H9 (cell line): ENCODE measurements at regions not wholly inside any gene's neighbourhood (a gene's known extent, or its start where the extent isn't known, plus 50 kb on each side); places are given as distances from the start of the nearest gene placed in this dataset.
A peak's percentile ranks its signal among the peaks of the same experiment; 100 is the strongest.

ENCODE experiments used
- DNase-seq: peaks from one replicate; pipeline ENCODE4 v3.0.0-alpha.2; 2017
- H2AFZ ChIP-seq: one replicate; pipeline ENCODE4 v1.6.1; 2013; ENCODE audit warnings: mild to moderate bottlenecking, low read length, control low read depth, moderate library complexity
- H2AK5ac ChIP-seq: 2 replicates; pipeline ENCODE4 v1.6.1; 2013; ENCODE audit warnings: low read length, control low read depth, mixed read lengths; ENCODE audit not compliant: insufficient read length
- H2BK120ac ChIP-seq: one replicate; pipeline ENCODE4 v1.6.1; 2013; ENCODE audit warnings: low read depth, mild to moderate bottlenecking, low read length, control low read depth, inconsistent platforms; ENCODE audit not compliant: poor library complexity, severe bottlenecking
- H2BK12ac ChIP-seq: 2 replicates; pipeline ENCODE4 v1.6.1; 2013; ENCODE audit warnings: low read length, control low read depth, mixed read lengths, low read depth; ENCODE audit not compliant: insufficient read length
- H2BK15ac ChIP-seq: 2 replicates; pipeline ENCODE4 v1.6.1; 2013; ENCODE audit warnings: low read depth, low read length, control low read depth
- H2BK20ac ChIP-seq: one replicate; pipeline ENCODE4 v1.6.1; 2013; ENCODE audit warnings: low read depth, mild to moderate bottlenecking, low read length, control low read depth, inconsistent platforms; ENCODE audit not compliant: poor library complexity, severe bottlenecking
- H2BK5ac ChIP-seq: 2 replicates; pipeline ENCODE4 v1.6.1; 2013; ENCODE audit warnings: low read length, control low read depth, mixed read lengths; ENCODE audit not compliant: insufficient read length
- H3K14ac ChIP-seq: 2 replicates; pipeline ENCODE4 v1.6.1; 2013; ENCODE audit warnings: low read length, control low read depth; ENCODE audit not compliant: insufficient read depth
- H3K18ac ChIP-seq: 2 replicates; pipeline ENCODE4 v1.6.1; 2013; ENCODE audit warnings: low read depth, mild to moderate bottlenecking, mixed read lengths, low read length, control low read depth; ENCODE audit not compliant: insufficient read length
- H3K23ac ChIP-seq: 2 replicates; pipeline ENCODE4 v1.6.1; 2013; ENCODE audit warnings: low read length, control low read depth, mixed read lengths, low read depth; ENCODE audit not compliant: insufficient read length
- H3K23me2 ChIP-seq: 2 replicates; pipeline ENCODE4 v1.6.1; 2013; ENCODE audit warnings: low read depth, mild to moderate bottlenecking, mixed read lengths, low read length, control low read depth; ENCODE audit not compliant: insufficient read length, poor library complexity, severe bottlenecking
- H3K27ac ChIP-seq: 2 replicates; pipeline ENCODE4 v1.5.1; 2013; ENCODE audit warnings: low read length, control low read depth, mixed read lengths, low read depth; ENCODE audit not compliant: insufficient read length
- H3K27me3 ChIP-seq: 2 replicates; pipeline ENCODE4 v1.6.1; 2013; ENCODE audit warnings: low read length, control low read depth, inconsistent platforms; ENCODE audit not compliant: insufficient read depth
- H3K4ac ChIP-seq: 2 replicates; pipeline ENCODE4 v1.6.1; 2013; ENCODE audit warnings: low read depth, mild to moderate bottlenecking, control low read depth, inconsistent platforms, low read length, moderate library complexity
- H3K4me1 ChIP-seq: 2 replicates; pipeline ENCODE4 v1.6.1; 2013; ENCODE audit warnings: low read length, control low read depth, inconsistent platforms; ENCODE audit not compliant: insufficient read depth
- H3K4me2 ChIP-seq: 2 replicates; pipeline ENCODE4 v1.6.1; 2013; ENCODE audit warnings: low read length, control low read depth, mixed read lengths; ENCODE audit not compliant: insufficient read length, insufficient read depth
- H3K56ac ChIP-seq: 2 replicates; pipeline ENCODE4 v1.6.1; 2013; ENCODE audit warnings: low read depth, mild to moderate bottlenecking, mixed read lengths, low read length, control low read depth; ENCODE audit not compliant: insufficient read length
- H3K79me1 ChIP-seq: 2 replicates; pipeline ENCODE4 v1.6.1; 2013; ENCODE audit warnings: low read depth, mild to moderate bottlenecking, moderate library complexity, low read length, control low read depth, inconsistent platforms; ENCODE audit not compliant: insufficient read depth, poor library complexity, severe bottlenecking
- H3K79me2 ChIP-seq: 2 replicates; pipeline ENCODE4 v1.6.1; 2013; ENCODE audit warnings: low read length, control low read depth, inconsistent platforms; ENCODE audit not compliant: insufficient read depth
- H3K9ac ChIP-seq: 2 replicates; pipeline ENCODE4 v1.6.1; 2013; ENCODE audit warnings: low read length, control low read depth, mixed read lengths; ENCODE audit not compliant: insufficient read length; ENCODE audit errors: extremely low read depth
- H3K9me3 ChIP-seq: one replicate; pipeline ENCODE4 v1.6.1; 2013; ENCODE audit warnings: low read depth, low read length, inconsistent platforms; ENCODE audit not compliant: control insufficient read depth
- H3T11ph ChIP-seq: one replicate; pipeline ENCODE4 v1.6.1; 2013; ENCODE audit warnings: mild to moderate bottlenecking, low read length, control low read depth, inconsistent platforms
- H4K20me1 ChIP-seq: one replicate; pipeline ENCODE4 v1.6.1; 2013; ENCODE audit not compliant: control insufficient read depth, insufficient read length, insufficient read depth
- H4K5ac ChIP-seq: 2 replicates; pipeline ENCODE4 v1.6.1; 2013; ENCODE audit warnings: low read depth, mild to moderate bottlenecking, mixed read lengths, low read length, control low read depth; ENCODE audit not compliant: insufficient read length
- H4K8ac ChIP-seq: replicated peaks from 2 replicates; pipeline ENCODE4 v1.6.1; 2013; ENCODE audit warnings: low read length, control low read depth, mixed read lengths, low read depth; ENCODE audit not compliant: insufficient read length
- H4K91ac ChIP-seq: 2 replicates; pipeline ENCODE4 v1.6.1; 2013; ENCODE audit warnings: low read depth, mild to moderate bottlenecking, moderate library complexity, mixed read lengths, low read length, control low read depth; ENCODE audit not compliant: insufficient read length
- H3K27ac Mint-ChIP-seq, 3 experiments: 2 replicates in 2 of 3; 3 replicates in 1 of 3; pipeline ENCODE4 v1.8.0; 2020 to 2021; ENCODE audit warnings: mixed read lengths in 3 of 3, mild to moderate bottlenecking in 1 of 3, moderate library complexity in 1 of 3
- H3K27me3 Mint-ChIP-seq: 2 replicates; pipeline ENCODE4 v1.8.0; 2021; ENCODE audit warnings: low read depth, mild to moderate bottlenecking, moderate library complexity, mixed read lengths
- H3K36me3 Mint-ChIP-seq, 3 experiments: 2 replicates in 2 of 3; 3 replicates in 1 of 3; pipeline ENCODE4 v1.8.0; 2020 to 2021; ENCODE audit warnings: low read depth in 3 of 3, mixed read lengths in 3 of 3; ENCODE audit not compliant: insufficient read depth in 1 of 3
- H3K4me1 Mint-ChIP-seq, 2 experiments: 2 replicates each; pipeline ENCODE4 v1.8.0; 2020; ENCODE audit warnings: mixed read lengths in 2 of 2
- H3K4me3 Mint-ChIP-seq, 2 experiments: 2 replicates in 1 of 2; 3 replicates in 1 of 2; pipeline ENCODE4 v1.8.0; 2020 to 2021; ENCODE audit warnings: mild to moderate bottlenecking in 2 of 2, mixed read lengths in 2 of 2, moderate library complexity in 1 of 2
- H3K9me3 Mint-ChIP-seq, 2 experiments: 2 replicates in 1 of 2; 3 replicates in 1 of 2; pipeline ENCODE4 v1.8.0; 2020; ENCODE audit warnings: mild to moderate bottlenecking in 2 of 2, mixed read lengths in 2 of 2, moderate library complexity in 1 of 2
- TF ChIP-seq, protein P1 (sequence below): fragments of 200-600 bp; sonication (generic); conservative IDR thresholded peaks from 3 replicates; pipeline ENCODE4 v1.8.0; 2021; ENCODE audit warnings: antibody characterized with exemption, mild to moderate bottlenecking

DNA sequence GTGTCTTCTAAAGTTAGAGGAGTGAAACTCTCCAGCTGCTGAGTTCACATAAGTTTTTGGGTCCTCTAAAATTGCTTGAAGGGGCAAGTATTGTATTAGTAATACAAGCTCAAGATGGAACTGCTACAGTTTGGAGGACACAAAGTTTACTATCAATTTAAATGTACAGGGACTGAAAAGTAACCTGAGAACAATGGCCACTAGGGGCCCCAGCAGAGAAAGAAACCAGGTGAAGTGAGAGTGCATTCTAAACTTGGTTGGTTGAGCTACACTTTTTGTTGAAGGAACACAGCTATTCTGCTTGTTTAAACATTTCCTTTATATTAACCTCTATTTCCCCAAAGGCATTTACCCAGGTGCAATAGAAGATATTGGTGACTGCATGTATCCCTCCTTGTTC, 755.5 kb downstream of the GBE1 start:
- Histone ChIP-seq H4K20me1 (no peaks in the 10 kb centered on the region), H4K8ac (no peak overlapping the region), H3K4ac (no peak overlapping the region), H3K4me1 (no peaks in the 10 kb centered on the region), H3K23me2 (no peaks in the 10 kb centered on the region), H3K79me1 (no peaks in the 10 kb centered on the region), H2BK15ac (no peak overlapping the region), H2BK12ac (no peak overlapping the region), H3T11ph (no peak overlapping the region), H3K14ac (no peak overlapping the region), H2AFZ (no peak overlapping the region), H4K5ac (no peak overlapping the region), H3K4me2 (no peak overlapping the region), H2BK20ac (no peak overlapping the region), H3K27ac (no peak overlapping the region), H2BK120ac (no peak overlapping the region), H3K23ac (no peak overlapping the region), H3K18ac (no peak overlapping the region), H4K91ac (no peak overlapping the region), H3K9me3 (no peaks in the 10 kb centered on the region), H3K56ac (no peak overlapping the region), H2AK5ac (no peak overlapping the region), H3K79me2 (no peaks in the 10 kb centered on the region), H2BK5ac (no peak overlapping the region), H3K27me3 (no peaks in the 10 kb centered on the region), H3K9ac (no peak overlapping the region)
- Mint-ChIP-seq H3K27ac (no peak overlapping the region), H3K27me3 (no peaks in the 10 kb centered on the region), H3K36me3 (peaks cover 7 to 8% (median 7%) of the 10 kb centered on the region in 3 experiments), H3K9me3 (peaks cover 8 to 14% of the 10 kb centered on the region in 2 experiments; a peak in 4 of 5 replicates), H3K4me3 (no peak overlapping the region), H3K4me1 (no peaks in the 10 kb centered on the region)
- no peak for DNase-seq
- TF ChIP-seq, protein P1, sequence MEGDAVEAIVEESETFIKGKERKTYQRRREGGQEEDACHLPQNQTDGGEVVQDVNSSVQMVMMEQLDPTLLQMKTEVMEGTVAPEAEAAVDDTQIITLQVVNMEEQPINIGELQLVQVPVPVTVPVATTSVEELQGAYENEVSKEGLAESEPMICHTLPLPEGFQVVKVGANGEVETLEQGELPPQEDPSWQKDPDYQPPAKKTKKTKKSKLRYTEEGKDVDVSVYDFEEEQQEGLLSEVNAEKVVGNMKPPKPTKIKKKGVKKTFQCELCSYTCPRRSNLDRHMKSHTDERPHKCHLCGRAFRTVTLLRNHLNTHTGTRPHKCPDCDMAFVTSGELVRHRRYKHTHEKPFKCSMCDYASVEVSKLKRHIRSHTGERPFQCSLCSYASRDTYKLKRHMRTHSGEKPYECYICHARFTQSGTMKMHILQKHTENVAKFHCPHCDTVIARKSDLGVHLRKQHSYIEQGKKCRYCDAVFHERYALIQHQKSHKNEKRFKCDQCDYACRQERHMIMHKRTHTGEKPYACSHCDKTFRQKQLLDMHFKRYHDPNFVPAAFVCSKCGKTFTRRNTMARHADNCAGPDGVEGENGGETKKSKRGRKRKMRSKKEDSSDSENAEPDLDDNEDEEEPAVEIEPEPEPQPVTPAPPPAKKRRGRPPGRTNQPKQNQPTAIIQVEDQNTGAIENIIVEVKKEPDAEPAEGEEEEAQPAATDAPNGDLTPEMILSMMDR: peak; percentile 63
